ENCODE measurements at regions not wholly inside any gene's neighbourhood (a gene's known extent, or its start where the extent isn't known, plus 50 kb on each side); places are given as distances from the start of the nearest gene placed in this dataset.
A peak's percentile ranks its signal among the peaks of the same experiment; 100 is the strongest.

DNA sequence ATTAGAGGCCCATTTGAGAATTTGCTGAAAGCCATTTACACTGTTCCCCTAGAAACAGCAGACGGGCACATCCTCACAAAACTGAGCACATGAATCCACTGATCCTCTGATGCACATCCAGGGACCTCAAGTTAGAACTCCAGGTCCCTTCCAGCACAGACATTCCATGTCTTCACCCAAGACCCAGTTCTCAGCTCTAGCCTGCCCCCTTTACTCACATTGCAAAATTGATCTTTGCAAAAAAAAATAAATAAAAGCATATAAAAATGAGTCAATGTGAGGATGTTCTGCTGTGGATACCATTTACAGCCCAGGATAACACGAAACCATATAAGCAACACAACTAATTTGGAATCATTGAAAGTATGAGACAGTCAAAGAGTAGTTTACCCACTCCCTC is 458.2 kb upstream of the JARID2 start:
- no peaks in the 10 kb centered on the region for H3K4me1 ChIP-seq (ENCODE audit: control insufficient read depth in 1 of 2, insufficient read depth in 2 of 2, low read length in 2 of 2)
- CTCF ChIA-PET, result no interaction called here
- ATAC-seq (no peak), DNase-seq (ENCODE audit: low read depth, low spot score) (no peak)
- intact Hi-C loops (cut with micrococcal nuclease), result no loop called here
- no peaks in the 10 kb centered on the region for H3K9me2 ChIP-seq (ENCODE audit: insufficient read depth)
- no TSS peak for BruUV-seq (replicated peaks)
- no peak overlapping the region for H3K4me2 ChIP-seq (ENCODE audit: low read length)
- H2AFZ ChIP-seq (ENCODE audit: low read depth, low read length, poor library complexity, severe bottlenecking), result no peak overlapping the region
- no peaks in the 10 kb centered on the region for H3K36me3 ChIP-seq (ENCODE audit: control insufficient read depth in 1 of 2, insufficient read depth in 2 of 2, low read length in 2 of 2)
- RAD21 ChIA-PET (ENCODE audit: low non-redundant PET in 1 of 2, low total read pairs in 2 of 2, uncharacterized antibody in 2 of 2, unreplicated experiment in 2 of 2), result no interaction called here
- H3K4me3 ChIP-seq (replicated peaks in 1 of 2; ENCODE audit: low read depth in 1 of 2, low read length in 2 of 2), result no peak overlapping the region
- H3K9ac ChIP-seq (ENCODE audit: low read length), result no peak overlapping the region
- H3K9me3 ChIP-seq (ENCODE audit: control insufficient read depth in 1 of 2, insufficient read depth in 1 of 2, low read depth in 1 of 2, low read length in 2 of 2), result no peaks in the 10 kb centered on the region
- no peak overlapping the region for H3K27ac ChIP-seq (ENCODE audit: low read depth, low read length)
- no peaks in the 10 kb centered on the region for H4K20me1 ChIP-seq (ENCODE audit: insufficient read depth)
- H3K79me2 ChIP-seq (ENCODE audit: insufficient read depth, low read length), result no peaks in the 10 kb centered on the region
- POLR2A ChIA-PET, result interaction anchor here (0.6 kb wide), 1 partner anchor 277 kb away, joined by 4 read pairs; no protein-coding TSS in a partner anchor
- no peaks in the 10 kb centered on the region for H3K27me3 ChIP-seq (ENCODE audit: insufficient read depth, low read length)
- TF ChIP-seq EZH2phosphoT487 (IDR thresholded peaks at IDR 0.05; ENCODE audit: borderline replicate concordance), result no peak
- peak; percentile 47; the same call in 1 of the 2 replicates for TF ChIP-seq RAD21 (IDR thresholded peaks at IDR 0.05; ENCODE audit: low read depth)

DNA sequence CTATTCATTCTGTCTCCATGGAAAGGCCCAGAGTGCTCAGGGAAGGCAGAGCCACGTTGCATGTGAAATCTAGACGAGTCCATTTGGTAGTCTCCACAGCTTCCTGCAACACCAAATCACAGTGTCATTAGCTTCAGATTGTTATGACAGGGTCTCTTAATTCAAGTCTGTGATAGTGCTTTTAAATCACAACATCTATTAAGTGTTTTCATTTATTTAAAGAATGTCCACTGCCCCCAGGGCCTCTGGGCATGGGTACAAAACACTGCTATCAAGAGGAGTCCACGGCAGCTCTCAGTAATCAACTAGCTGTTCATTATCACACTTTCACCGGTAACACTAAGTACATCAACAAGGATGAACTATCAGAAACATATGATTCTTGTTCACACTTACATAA is 455.9 kb upstream of the JARID2 start:
- ChIA-PET CTCF (no interaction called here), RAD21 (ENCODE audit: low non-redundant PET in 1 of 2, low total read pairs in 2 of 2, uncharacterized antibody in 2 of 2, unreplicated experiment in 2 of 2) (no interaction called here)
- no peak for DNase-seq (ENCODE audit: low read depth, low spot score)

More for the DNA sequence above, 455.9 kb upstream of the JARID2 start:
- no peak for ATAC-seq
- no peak overlapping the region for H3K9ac ChIP-seq (ENCODE audit: low read length)
- H3K9me3 ChIP-seq (ENCODE audit: control insufficient read depth in 1 of 2, insufficient read depth in 1 of 2, low read depth in 1 of 2, low read length in 2 of 2), result no peaks in the 10 kb centered on the region
- POLR2A ChIA-PET, result no interaction called here
- no peak overlapping the region for H2AFZ ChIP-seq (ENCODE audit: low read depth, low read length, poor library complexity, severe bottlenecking)
- no peaks in the 10 kb centered on the region for H4K20me1 ChIP-seq (ENCODE audit: insufficient read depth)
- no peak overlapping the region for H3K4me2 ChIP-seq (ENCODE audit: low read length)
- H3K27me3 ChIP-seq (ENCODE audit: insufficient read depth, low read length), result no peaks in the 10 kb centered on the region
- no peaks in the 10 kb centered on the region for H3K4me1 ChIP-seq (ENCODE audit: control insufficient read depth in 1 of 2, insufficient read depth in 2 of 2, low read length in 2 of 2)
- BruUV-seq (replicated peaks), result no TSS peak
- no peak for TF ChIP-seq POLR2A (IDR thresholded peaks at IDR 0.05; ENCODE audit: borderline replicate concordance, extremely low read depth, insufficient read depth, insufficient read length)
- TF ChIP-seq RAD21 (IDR thresholded peaks at IDR 0.05; ENCODE audit: low read depth), result no peak
- TF ChIP-seq CEBPB (IDR thresholded peaks at IDR 0.05; ENCODE audit: low read depth), result no peak
- TF ChIP-seq, protein P1, sequence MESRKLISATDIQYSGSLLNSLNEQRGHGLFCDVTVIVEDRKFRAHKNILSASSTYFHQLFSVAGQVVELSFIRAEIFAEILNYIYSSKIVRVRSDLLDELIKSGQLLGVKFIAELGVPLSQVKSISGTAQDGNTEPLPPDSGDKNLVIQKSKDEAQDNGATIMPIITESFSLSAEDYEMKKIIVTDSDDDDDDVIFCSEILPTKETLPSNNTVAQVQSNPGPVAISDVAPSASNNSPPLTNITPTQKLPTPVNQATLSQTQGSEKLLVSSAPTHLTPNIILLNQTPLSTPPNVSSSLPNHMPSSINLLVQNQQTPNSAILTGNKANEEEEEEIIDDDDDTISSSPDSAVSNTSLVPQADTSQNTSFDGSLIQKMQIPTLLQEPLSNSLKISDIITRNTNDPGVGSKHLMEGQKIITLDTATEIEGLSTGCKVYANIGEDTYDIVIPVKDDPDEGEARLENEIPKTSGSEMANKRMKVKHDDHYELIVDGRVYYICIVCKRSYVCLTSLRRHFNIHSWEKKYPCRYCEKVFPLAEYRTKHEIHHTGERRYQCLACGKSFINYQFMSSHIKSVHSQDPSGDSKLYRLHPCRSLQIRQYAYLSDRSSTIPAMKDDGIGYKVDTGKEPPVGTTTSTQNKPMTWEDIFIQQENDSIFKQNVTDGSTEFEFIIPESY (IDR thresholded peaks at IDR 0.05; ENCODE audit: extremely low read depth, insufficient replicate concordance, low read length), result no peak
- TF ChIP-seq, protein P2, sequence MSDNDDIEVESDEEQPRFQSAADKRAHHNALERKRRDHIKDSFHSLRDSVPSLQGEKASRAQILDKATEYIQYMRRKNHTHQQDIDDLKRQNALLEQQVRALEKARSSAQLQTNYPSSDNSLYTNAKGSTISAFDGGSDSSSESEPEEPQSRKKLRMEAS (IDR thresholded peaks at IDR 0.05), result no peak
- TF ChIP-seq, protein P3, sequence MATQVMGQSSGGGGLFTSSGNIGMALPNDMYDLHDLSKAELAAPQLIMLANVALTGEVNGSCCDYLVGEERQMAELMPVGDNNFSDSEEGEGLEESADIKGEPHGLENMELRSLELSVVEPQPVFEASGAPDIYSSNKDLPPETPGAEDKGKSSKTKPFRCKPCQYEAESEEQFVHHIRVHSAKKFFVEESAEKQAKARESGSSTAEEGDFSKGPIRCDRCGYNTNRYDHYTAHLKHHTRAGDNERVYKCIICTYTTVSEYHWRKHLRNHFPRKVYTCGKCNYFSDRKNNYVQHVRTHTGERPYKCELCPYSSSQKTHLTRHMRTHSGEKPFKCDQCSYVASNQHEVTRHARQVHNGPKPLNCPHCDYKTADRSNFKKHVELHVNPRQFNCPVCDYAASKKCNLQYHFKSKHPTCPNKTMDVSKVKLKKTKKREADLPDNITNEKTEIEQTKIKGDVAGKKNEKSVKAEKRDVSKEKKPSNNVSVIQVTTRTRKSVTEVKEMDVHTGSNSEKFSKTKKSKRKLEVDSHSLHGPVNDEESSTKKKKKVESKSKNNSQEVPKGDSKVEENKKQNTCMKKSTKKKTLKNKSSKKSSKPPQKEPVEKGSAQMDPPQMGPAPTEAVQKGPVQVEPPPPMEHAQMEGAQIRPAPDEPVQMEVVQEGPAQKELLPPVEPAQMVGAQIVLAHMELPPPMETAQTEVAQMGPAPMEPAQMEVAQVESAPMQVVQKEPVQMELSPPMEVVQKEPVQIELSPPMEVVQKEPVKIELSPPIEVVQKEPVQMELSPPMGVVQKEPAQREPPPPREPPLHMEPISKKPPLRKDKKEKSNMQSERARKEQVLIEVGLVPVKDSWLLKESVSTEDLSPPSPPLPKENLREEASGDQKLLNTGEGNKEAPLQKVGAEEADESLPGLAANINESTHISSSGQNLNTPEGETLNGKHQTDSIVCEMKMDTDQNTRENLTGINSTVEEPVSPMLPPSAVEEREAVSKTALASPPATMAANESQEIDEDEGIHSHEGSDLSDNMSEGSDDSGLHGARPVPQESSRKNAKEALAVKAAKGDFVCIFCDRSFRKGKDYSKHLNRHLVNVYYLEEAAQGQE (IDR thresholded peaks at IDR 0.05; ENCODE audit: low read depth), result no peak
- no peak for TF ChIP-seq FOSL1 (IDR thresholded peaks at IDR 0.05; ENCODE audit: low read depth)
- TF ChIP-seq SIN3A (IDR thresholded peaks at IDR 0.05; ENCODE audit: low read depth), result no peak
- TF ChIP-seq SP1 (IDR thresholded peaks at IDR 0.05; ENCODE audit: low read depth), result no peak
- TF ChIP-seq JUND (IDR thresholded peaks at IDR 0.05), result no peak
- no peak overlapping the region for H3K4me3 ChIP-seq (replicated peaks in 1 of 2; ENCODE audit: low read depth in 1 of 2, low read length in 2 of 2)
- intact Hi-C loops (cut with micrococcal nuclease), result no loop called here
- H3K9me2 ChIP-seq (ENCODE audit: insufficient read depth), result no peaks in the 10 kb centered on the region
- H3K27ac ChIP-seq (ENCODE audit: low read depth, low read length), result no peak overlapping the region
- H3K79me2 ChIP-seq (ENCODE audit: insufficient read depth, low read length), result no peaks in the 10 kb centered on the region
- H3K36me3 ChIP-seq (ENCODE audit: control insufficient read depth in 1 of 2, insufficient read depth in 2 of 2, low read length in 2 of 2), result no peaks in the 10 kb centered on the region

Data from HCT116 (cell line).